Choroid plexus epithelial cell (primary cell): ENCODE measurements at regions not wholly inside any gene's neighbourhood (a gene's known extent, or its start where the extent isn't known, plus 50 kb on each side); places are given as distances from the start of the nearest gene placed in this dataset.
"Not testable (repeated sequence)": the region's sequence is repeated elsewhere in the genome, so short reads cannot be mapped to it uniquely, and the experiment has no call there.

Experiments used
- DNase-seq: peaks from one replicate; pipeline ENCODE4 v3.0.0-alpha.2; 2010; ENCODE audit warnings: low read depth
- H3K4me3 ChIP-seq: 2 replicates; pipeline ENCODE4 v1.5.1; 2011; ENCODE audit warnings: low read depth, mild to moderate bottlenecking, control low read depth, low read length, moderate library complexity
- CTCF ChIP-seq: conservative IDR thresholded peaks from 2 replicates; pipeline ENCODE4 v1.5.1; 2011; ENCODE audit warnings: low read depth, mild to moderate bottlenecking, control low read depth, inconsistent platforms, low read length, moderate library complexity

GRCh38 chr14:48618057-48618456 is 942.7 kb upstream of the MDGA2 start:
- no peak for DNase-seq
- H3K4me3 ChIP-seq, result no peak overlapping the region
- no peak for TF ChIP-seq CTCF

DNA sequence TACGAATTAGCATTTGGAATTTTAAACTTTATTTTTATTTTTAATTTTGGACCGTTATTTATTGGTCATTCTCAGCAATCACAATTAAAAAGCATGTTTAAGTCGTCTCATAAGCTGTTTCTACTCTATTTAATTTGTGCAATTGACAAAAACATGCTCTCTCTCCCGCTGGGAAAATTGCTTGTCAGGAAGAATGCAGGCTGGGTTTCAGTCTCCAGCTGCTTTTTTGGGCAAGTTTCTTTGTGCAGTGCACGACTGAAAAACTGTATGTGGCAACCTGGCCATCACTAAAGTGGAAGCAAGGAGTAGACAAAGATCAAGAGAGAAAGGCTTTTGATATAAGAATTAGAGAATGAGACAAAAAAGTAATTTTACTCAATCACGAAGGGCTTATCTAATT is 941.5 kb upstream of the MDGA2 start:
- no peak overlapping the region for H3K4me3 ChIP-seq
- no peak for DNase-seq

DNA sequence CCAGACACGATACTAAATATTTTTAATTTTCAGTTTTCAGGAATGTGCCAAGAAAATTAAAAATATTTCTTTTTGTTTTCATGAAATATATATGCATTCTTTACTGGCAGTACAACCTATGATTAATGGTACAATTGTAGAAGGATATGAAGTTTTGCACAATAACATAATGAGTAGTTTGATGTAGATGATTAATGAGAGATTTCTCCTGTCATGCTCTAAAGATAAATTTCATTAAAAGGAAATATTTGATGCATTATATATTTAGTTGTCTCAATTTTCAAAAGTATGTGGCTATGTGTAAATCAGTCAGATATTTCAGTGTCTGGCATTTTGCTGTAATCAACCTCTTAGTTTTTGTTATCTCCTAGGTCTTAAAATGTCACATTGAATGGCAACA is 940.2 kb upstream of the MDGA2 start:
- no peak for DNase-seq
- H3K4me3 ChIP-seq, result no peak overlapping the region
- TF ChIP-seq CTCF, result no peak

More for the DNA sequence above, 941.5 kb upstream of the MDGA2 start:
- no peak for TF ChIP-seq CTCF

DNA sequence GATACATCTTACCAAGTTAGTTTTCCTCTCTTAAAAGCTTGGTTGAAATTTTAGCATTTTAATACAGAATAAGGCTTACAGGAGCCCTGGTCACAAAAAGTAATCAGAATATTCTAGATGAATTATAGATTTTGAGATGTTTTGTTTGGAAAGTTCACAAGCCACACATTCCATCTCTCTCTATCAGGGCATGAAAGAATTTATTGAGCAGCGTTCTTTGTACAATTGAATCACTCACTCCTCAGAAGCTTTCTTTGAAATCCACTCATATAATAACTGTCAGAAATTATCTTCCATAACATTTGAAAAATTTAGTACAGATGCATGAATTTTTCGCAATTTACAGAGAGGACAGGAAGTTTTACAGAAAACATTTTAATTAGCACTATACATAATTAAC is 938.6 kb upstream of the MDGA2 start:
- peak; percentile 1 for DNase-seq

DNA sequence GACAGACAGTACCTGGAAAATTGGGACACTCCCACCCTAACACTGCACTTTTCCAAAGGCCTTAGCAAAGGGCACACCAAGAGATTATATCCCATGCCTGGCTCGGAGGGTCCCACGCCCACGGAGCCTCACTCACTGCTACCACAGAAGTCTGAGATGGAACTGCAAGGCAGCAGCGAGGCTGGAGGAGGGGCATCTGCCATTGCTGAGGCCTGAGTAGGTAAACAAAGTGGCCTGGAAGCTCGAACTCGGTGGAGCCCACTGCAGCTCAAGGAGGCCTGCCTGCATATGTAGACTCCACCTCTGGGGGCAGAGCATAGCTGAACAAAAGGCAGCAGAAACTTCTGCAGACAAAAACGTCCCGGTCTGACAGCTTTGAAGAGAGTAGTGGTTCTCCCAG is 931.6 kb upstream of the MDGA2 start:
- not testable (repeated sequence) for H3K4me3 ChIP-seq, DNase-seq

More for the DNA sequence above, 938.6 kb upstream of the MDGA2 start:
- no peak overlapping the region for H3K4me3 ChIP-seq
- TF ChIP-seq CTCF, result no peak

DNA sequence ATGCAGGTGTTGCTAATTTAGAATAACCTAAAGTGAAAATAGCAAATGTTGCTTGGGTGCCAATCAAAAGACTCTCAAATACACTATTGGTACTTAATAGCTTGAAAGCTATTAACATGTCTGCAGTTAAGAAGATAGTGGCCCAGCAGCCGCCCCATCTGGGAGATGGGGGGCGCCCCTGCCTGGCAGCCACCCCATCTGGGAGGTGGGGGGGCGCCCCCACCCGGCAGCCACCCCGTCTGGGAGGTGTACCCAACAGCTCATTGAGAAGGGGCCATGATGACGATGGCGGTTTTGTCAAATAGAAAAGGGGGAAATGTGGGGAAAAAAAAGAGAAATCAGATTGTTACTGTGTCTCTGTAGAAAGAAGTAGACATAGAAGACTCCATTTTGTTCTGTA is 923.1 kb upstream of the MDGA2 start:
- no peak for TF ChIP-seq CTCF
- no peak overlapping the region for H3K4me3 ChIP-seq
- DNase-seq, result no peak

- H3K4me3 ChIP-seq, result no peak overlapping the region
- TF ChIP-seq CTCF, result no peak
- DNase-seq, result no peak
Measured at GRCh38 chr14:48586099-48586498, 910.7 kb upstream of the MDGA2 start.

DNA sequence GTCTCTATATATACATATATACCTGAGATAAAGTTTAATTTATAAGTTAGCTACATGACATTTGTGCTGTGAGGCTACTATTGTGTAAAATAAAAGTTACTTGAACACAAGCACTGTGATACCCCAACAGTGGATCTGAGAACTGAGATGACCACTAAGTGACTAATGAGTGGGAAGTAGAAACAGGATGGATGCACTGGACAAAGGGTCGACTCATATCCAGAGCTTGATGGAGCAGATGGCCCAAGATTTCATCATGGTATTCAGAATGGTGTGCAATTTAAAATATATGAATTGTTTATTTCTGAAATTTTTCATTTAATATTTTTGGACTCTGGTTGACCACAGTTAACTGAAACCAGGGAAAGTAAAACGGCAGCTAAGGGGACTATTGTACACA is 908.6 kb upstream of the MDGA2 start:
- no peak overlapping the region for H3K4me3 ChIP-seq
- TF ChIP-seq CTCF, result no peak
- DNase-seq, result no peak
